Stomach (tissue), 8 donors: ENCODE measurements at regions not wholly inside any gene's neighbourhood (a gene's known extent, or its start where the extent isn't known, plus 50 kb on each side); places are given as distances from the start of the nearest gene placed in this dataset.

Experiments used
- DNase-seq, 2 donors: peaks; one replicate each; pipeline versions ENCODE4 v3.0.0 to v3.0.0-alpha.2; 2013 to 2019
- H3K27ac ChIP-seq, 5 donors: fragments of 200-600 bp in 4 of 5; sonication (generic) in 4 of 5; one replicate each; pipeline ENCODE4 v1.5.1; 2013 to 2019; ENCODE audit warnings: mild to moderate bottlenecking in 1 of 5, moderate library complexity in 1 of 5
- H3K27me3 ChIP-seq, 3 donors: fragments of 200-600 bp; sonication (generic); one replicate each; pipeline ENCODE4 v1.5.1; 2017 to 2019; ENCODE audit warnings: mixed run types in 1 of 3
- H3K36me3 ChIP-seq, 4 donors: fragments of 200-600 bp; sonication (generic); 1 replicate in 3 of 4; 2 replicates in 1 of 4; pipeline ENCODE4 v1.5.1; 2016 to 2019
- H3K4me1 ChIP-seq, 4 donors: fragments of 200-600 bp; sonication (generic); one replicate each; pipeline ENCODE4 v1.5.1; 2016 to 2019
- H3K4me3 ChIP-seq, 4 donors: fragments of 200-600 bp; sonication (generic) in 3 of 4; one replicate each; pipeline ENCODE4 v1.5.1; 2016 to 2019; ENCODE audit warnings: mild to moderate bottlenecking in 1 of 4
- H3K9me3 ChIP-seq, 4 donors: fragments of 200-600 bp; sonication (generic); one replicate each; pipeline ENCODE4 v1.5.1; 2016 to 2019
- CTCF ChIP-seq, 7 experiments: fragments of 450-650 bp in 4 of 7; fragments of 200-600 bp in 3 of 7; sonication (generic) in 3 of 7; IDR thresholded peaks; one replicate each; pipeline ENCODE4 v1.5.1; 2016 to 2019; ENCODE audit warnings: antibody characterized with exemption in 7 of 7, control low read depth in 2 of 7, mild to moderate bottlenecking in 1 of 7
- EP300 ChIP-seq: sonication (generic); formaldehyde crosslinking; IDR thresholded peaks from one replicate; pipeline ENCODE4 v1.6.1; 2017; ENCODE audit warnings: antibody characterized with exemption
- POLR2A ChIP-seq, 4 donors: fragments of 450-650 bp; IDR thresholded peaks; one replicate each; pipeline ENCODE4 v1.6.1; 2016; ENCODE audit warnings: antibody characterized with exemption in 4 of 4, control low read depth in 2 of 4, mild to moderate bottlenecking in 1 of 4, moderate library complexity in 1 of 4
- POLR2AphosphoS5 ChIP-seq, 3 donors: sonication (generic); formaldehyde crosslinking; IDR thresholded peaks; one replicate each; pipeline ENCODE4 v1.6.1; 2016; ENCODE audit warnings: antibody characterized with exemption in 3 of 3
- WGBS, 5 donors: extraction: QIAGEN DNeasy Blood & Tissue Kit in 3 of 5; methylation state at CpG; one replicate each; pipeline versions ENCODE4 v1.1.5 to v1.1.7; 2013 to 2018; 5-methylcytosine and 5-hydroxymethylcytosine counted together
- intact Hi-C: fragments of 100-400 bp; cut with DNase I; formaldehyde crosslinking; loops from one replicate; pipeline ENCODE4 v1.15.1; 2023; ENCODE audit warnings: low total_unique reads
- donor health status: healthy with polysubstance abuse.
- donor health status: Bipolar disorder and iron deficiency.
- donor health status: healthy.

- 67 to 82% (median 75%) methylated on average over 2 of the region's 2 CpGs for WGBS, 5 donors
- intact Hi-C loops: no loop called here
Observed at GRCh38 chr1:221246067-221246466, 366.8 kb downstream of the HLX start.

GRCh38 chr1:221246628-221247415, 367.6 kb downstream of the HLX start:
- Histone ChIP-seq H3K4me3 (no peak overlapping the region), H3K4me1 (no peaks in the 10 kb centered on the region), H3K36me3 (no peaks in the 10 kb centered on the region), H3K9me3 (no peaks in the 10 kb centered on the region), H3K27me3 (no peaks in the 10 kb centered on the region), H3K27ac (no peak overlapping the region)
- DNase-seq: peak in 1 of 2 donors; percentile 19
- WGBS, 5 donors: 91 to 97% (median 94%) methylated on average over 4 of the region's 4 CpGs
- TF ChIP-seq POLR2A (IDR thresholded peaks at IDR 0.05) (no peak), EP300 (no peak), CTCF (IDR thresholded peaks at IDR 0.05) (no peak), POLR2AphosphoS5 (IDR thresholded peaks at IDR 0.05) (no peak)
- intact Hi-C loops: no loop called here

More at GRCh38 chr1:221246067-221246466, 366.8 kb downstream of the HLX start:
- DNase-seq: no peak
- no peaks in the 10 kb centered on the region for H3K9me3 ChIP-seq
- no peaks in the 10 kb centered on the region for H3K4me1 ChIP-seq
- no peak overlapping the region for H3K4me3 ChIP-seq
- no peak for TF ChIP-seq POLR2A (IDR thresholded peaks at IDR 0.05)
- TF ChIP-seq EP300: no peak
- TF ChIP-seq CTCF (IDR thresholded peaks at IDR 0.05): no peak
- no peak for TF ChIP-seq POLR2AphosphoS5 (IDR thresholded peaks at IDR 0.05)
- H3K27me3 ChIP-seq: no peaks in the 10 kb centered on the region
- H3K27ac ChIP-seq: no peak overlapping the region
- no peaks in the 10 kb centered on the region for H3K36me3 ChIP-seq

- no peak for DNase-seq
- intact Hi-C loops: no loop called here
- no peaks in the 10 kb centered on the region for H3K9me3 ChIP-seq
- 36 to 80% (median 61%) methylated on average over 2 of the region's 2 CpGs for WGBS, 5 donors
- H3K4me3 ChIP-seq: no peak overlapping the region
- H3K4me1 ChIP-seq: no peaks in the 10 kb centered on the region
- H3K36me3 ChIP-seq: no peaks in the 10 kb centered on the region
- TF ChIP-seq POLR2A (IDR thresholded peaks at IDR 0.05): no peak
- TF ChIP-seq EP300: no peak
- no peak for TF ChIP-seq POLR2AphosphoS5 (IDR thresholded peaks at IDR 0.05)
- no peak for TF ChIP-seq CTCF (IDR thresholded peaks at IDR 0.05)
- H3K27ac ChIP-seq: no peak overlapping the region
- H3K27me3 ChIP-seq: no peaks in the 10 kb centered on the region
Observed at GRCh38 chr1:221251580-221251979, 372.3 kb downstream of the HLX start.

GRCh38 chr1:221254813-221255212, 375.6 kb downstream of the HLX start:
- Histone ChIP-seq H3K4me3 (no peak overlapping the region), H3K4me1 (no peaks in the 10 kb centered on the region), H3K27ac (no peak overlapping the region), H3K9me3 (peaks cover 0 to 7% (median 3%) of the 10 kb centered on the region in 4 donors), H3K36me3 (no peaks in the 10 kb centered on the region), H3K27me3 (no peaks in the 10 kb centered on the region)
- intact Hi-C loops: no loop called here
- no peak for DNase-seq
- no peak for TF ChIP-seq CTCF (IDR thresholded peaks at IDR 0.05)
- TF ChIP-seq POLR2A (IDR thresholded peaks at IDR 0.05): no peak
- no peak for TF ChIP-seq POLR2AphosphoS5 (IDR thresholded peaks at IDR 0.05)
- no peak for TF ChIP-seq EP300
